K562 (cell line): ENCODE measurements at regions not wholly inside any gene's neighbourhood (a gene's known extent, or its start where the extent isn't known, plus 50 kb on each side); places are given as distances from the start of the nearest gene placed in this dataset.

ENCODE experiments used
- ATAC-seq: fragments of 200-7000 bp; cut with Tn5 transposase; 3 replicates; pipeline ENCODE4 v1.9.1; 2020; ENCODE audit warnings: moderate library complexity
- BruUV-seq: library from RNA; stranded (reverse); fragments of 400-500 nt; replicated peaks from 2 replicates; lab custom pipeline; 2021; lab: Mats Ljungman, UMichigan
- CTCF ChIA-PET: fragments of 300-600 bp; formaldehyde crosslinking; extraction: SDS; loops from one replicate; lab custom pipeline; 2021; ENCODE audit warnings: low intra/inter-chr PET ratio; lab: Yijun Ruan, JAX
- POLR2A ChIA-PET: fragments of 300-600, 350-650 bp; sonication (Branson Sonifier 250); formaldehyde crosslinking; extraction: SDS; loops from one replicate; lab custom pipeline; 2021; ENCODE audit warnings: antibody characterized with exemption, inconsistent platforms; lab: Yijun Ruan, JAX
- DNase-seq, 4 experiments: peaks; one replicate each; pipeline versions ENCODE4 v3.0.0 to v3.0.0-alpha.2; 2011 to 2018; ENCODE audit warnings: low spot score in 3 of 4, mixed read lengths in 3 of 4; ENCODE audit errors: extremely low read depth in 1 of 4
- FAIRE-seq: peaks from 2 replicates; lab custom pipeline; 2011; peaks lifted over from hg19 to GRCh38; lab: Jason Lieb, UNC
- H2AFZ ChIP-seq: 2 replicates; pipeline ENCODE4 v1.6.0; 2011; ENCODE audit warnings: low read depth, low read length, control low read depth, inconsistent platforms
- H3K27ac ChIP-seq: fragments of 200-600 bp; 3 replicates; pipeline ENCODE4 v1.8.0; 2011; ENCODE audit warnings: low read depth, mild to moderate bottlenecking, control low read depth, inconsistent platforms, low read length, moderate library complexity, mixed read lengths; ENCODE audit errors: extremely low read depth
- H3K27me3 ChIP-seq, 2 experiments: fragments of 300-600 bp in 1 of 2; 2 replicates in 1 of 2; 3 replicates in 1 of 2; pipeline versions ENCODE4 v1.6.0 to v1.8.0; 2011; ENCODE audit warnings: inconsistent platforms in 2 of 2, low read length in 2 of 2, mild to moderate bottlenecking in 1 of 2, mixed read lengths in 1 of 2, moderate library complexity in 1 of 2; ENCODE audit not compliant: control insufficient read depth in 2 of 2, insufficient read depth in 2 of 2
- H3K36me3 ChIP-seq: fragments of 300-600 bp; 3 replicates; pipeline ENCODE4 v1.8.0; 2011; ENCODE audit warnings: mild to moderate bottlenecking, low read length, inconsistent platforms; ENCODE audit not compliant: control insufficient read depth, insufficient read depth
- H3K4me1 ChIP-seq, 2 experiments: fragments of 200-600 bp in 1 of 2; replicated peaks in 1 of 2; 2 replicates in 1 of 2; 3 replicates in 1 of 2; pipeline versions ENCODE4 v1.5.1 to v1.8.0; 2011; ENCODE audit warnings: inconsistent platforms in 2 of 2, low read length in 2 of 2, mild to moderate bottlenecking in 1 of 2, mixed read lengths in 1 of 2, moderate library complexity in 1 of 2; ENCODE audit not compliant: control insufficient read depth in 2 of 2, insufficient read depth in 2 of 2
- H3K4me2 ChIP-seq: 2 replicates; pipeline ENCODE4 v1.6.1; 2011; ENCODE audit warnings: low read length, control low read depth, inconsistent platforms, mixed read lengths; ENCODE audit not compliant: insufficient read depth
- H3K4me3 ChIP-seq: fragments of 200-600 bp; sonication (generic), shearing (Covaris generic); 2 replicates; pipeline ENCODE4 v1.5.1; 2016; ENCODE audit warnings: control low read depth, inconsistent platforms
- H3K79me2 ChIP-seq: fragments of 200-600 bp; 3 replicates; pipeline ENCODE4 v1.8.0; 2011; ENCODE audit warnings: low read length, inconsistent platforms; ENCODE audit not compliant: control insufficient read depth, insufficient read depth
- H3K9ac ChIP-seq, 2 experiments: 2 replicates each; pipeline versions ENCODE4 v1.6.0 to v1.6.1; 2011; ENCODE audit warnings: low read depth in 2 of 2, low read length in 2 of 2, control low read depth in 1 of 2, inconsistent platforms in 1 of 2, mild to moderate bottlenecking in 1 of 2, mixed read lengths in 1 of 2; ENCODE audit not compliant: insufficient read depth in 1 of 2
- H3K9me1 ChIP-seq: one replicate; pipeline ENCODE4 v1.6.0; 2011; ENCODE audit warnings: inconsistent platforms, mild to moderate bottlenecking, low read length, moderate library complexity; ENCODE audit not compliant: control insufficient read depth, insufficient read depth
- H3K9me3 ChIP-seq: replicated peaks from 2 replicates; pipeline ENCODE4 v1.5.1; 2011; ENCODE audit warnings: low read depth, low read length, inconsistent platforms; ENCODE audit not compliant: control insufficient read depth, insufficient read depth
- H4K20me1 ChIP-seq: replicated peaks from 2 replicates; pipeline ENCODE4 v1.6.1; 2011; ENCODE audit warnings: low read length, inconsistent platforms, mixed read lengths; ENCODE audit not compliant: control insufficient read depth, insufficient read depth
- BHLHE40 ChIP-seq: IDR thresholded peaks from 2 replicates; pipeline ENCODE4 v1.6.1; 2011; ENCODE audit warnings: low read length, improper control_type of control experiment
- HMG20A ChIP-seq: fragments of 450-650 bp; formaldehyde crosslinking; conservative IDR thresholded peaks from 2 replicates; pipeline ENCODE4 v1.4.0; 2020; ENCODE audit warnings: mild to moderate bottlenecking, mixed read lengths
- SAFB2 ChIP-seq: fragments of 200-400 bp; formaldehyde crosslinking; IDR thresholded peaks from 2 replicates; pipeline ENCODE4 v1.6.1; 2018; ENCODE audit warnings: borderline replicate concordance, low read length, low read depth, moderate library complexity; ENCODE audit not compliant: severe bottlenecking
- TBL1XR1 ChIP-seq, 2 experiments: IDR thresholded peaks; 2 replicates each; pipeline ENCODE4 v1.6.1; 2012; ENCODE audit warnings: improper control_type of control experiment in 2 of 2, low read length in 2 of 2, mild to moderate bottlenecking in 1 of 2
- WGBS: fragments of 100-300 bp; shearing (Covaris generic); methylation state at CpG from one replicate; pipeline ENCODE4 v1.1.6; 2016; ENCODE audit warnings: low coverage, mixed read lengths; ENCODE audit not compliant: insufficient coverage; ENCODE audit errors: missing lambda C conversion rate; 5-methylcytosine and 5-hydroxymethylcytosine counted together
- in situ Hi-C: fragments of 300-500 bp; cut with MboI; formaldehyde crosslinking; loops from 4 replicates; pipeline ENCODE4 v1.15.0; 2018; ENCODE audit warnings: inconsistent platforms, mixed read lengths
- intact Hi-C: fragments of 100-400 bp; cut with micrococcal nuclease; formaldehyde crosslinking; loops from 2 replicates; pipeline ENCODE4 v1.14.2; 2022
- TF ChIP-seq, protein P1 (sequence below), 2 experiments: fragments of 150-350 bp in 1 of 2; IDR thresholded peaks; 2 replicates each; pipeline ENCODE4 v1.6.1; 2012 to 2016; ENCODE audit warnings: low read depth in 2 of 2, low read length in 2 of 2, mild to moderate bottlenecking in 1 of 2, moderate library complexity in 1 of 2
- TF ChIP-seq, protein P2 (sequence below): IDR thresholded peaks from 3 replicates; pipeline ENCODE4 v1.6.1; 2011; ENCODE audit warnings: borderline replicate concordance, mild to moderate bottlenecking; ENCODE audit not compliant: insufficient read length, insufficient read depth

DNA sequence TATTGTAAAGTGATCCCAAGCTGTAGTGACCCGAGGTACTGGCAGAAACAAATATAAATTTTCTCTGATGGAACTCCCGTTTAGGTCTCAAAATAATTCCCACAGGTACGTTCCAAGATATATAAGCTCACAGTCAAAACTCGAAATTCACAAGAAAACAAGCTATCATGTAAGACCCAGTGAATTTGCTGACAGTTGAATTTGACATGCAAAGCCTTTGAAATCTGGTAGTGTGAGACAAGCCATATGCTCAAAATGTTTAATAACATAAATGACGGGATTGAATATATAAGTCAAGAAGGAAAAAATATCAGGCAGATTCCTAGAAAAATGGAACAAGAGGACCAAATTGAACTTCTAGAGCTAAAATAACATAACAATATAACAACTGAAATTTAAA is 252.8 kb downstream of the TMA16 start:
- BruUV-seq, result no TSS peak
- H3K27me3 ChIP-seq, result no peaks in the 10 kb centered on the region
- H3K9me3 ChIP-seq, result no peaks in the 10 kb centered on the region
- in situ Hi-C loops (no loop called here), intact Hi-C loops (no loop called here)
- WGBS, result under 1% methylated on average over 5 of the region's 5 CpGs
- no peaks in the 10 kb centered on the region for H3K9me1 ChIP-seq
- H3K27ac ChIP-seq, result no peak overlapping the region
- DNase-seq (no peak), ATAC-seq (no peak), FAIRE-seq (no peak)
- ChIA-PET POLR2A (no interaction called here), CTCF (no interaction called here)
- no peaks in the 10 kb centered on the region for H4K20me1 ChIP-seq
- TF ChIP-seq TBL1XR1 (IDR thresholded peaks at IDR 0.05; ENCODE audit: low read length in 2 of 2) (no peak), SAFB2 (no peak), HMG20A (CRISPR knock-in tag) (no peak), BHLHE40 (no peak)
- TF ChIP-seq, protein P1, sequence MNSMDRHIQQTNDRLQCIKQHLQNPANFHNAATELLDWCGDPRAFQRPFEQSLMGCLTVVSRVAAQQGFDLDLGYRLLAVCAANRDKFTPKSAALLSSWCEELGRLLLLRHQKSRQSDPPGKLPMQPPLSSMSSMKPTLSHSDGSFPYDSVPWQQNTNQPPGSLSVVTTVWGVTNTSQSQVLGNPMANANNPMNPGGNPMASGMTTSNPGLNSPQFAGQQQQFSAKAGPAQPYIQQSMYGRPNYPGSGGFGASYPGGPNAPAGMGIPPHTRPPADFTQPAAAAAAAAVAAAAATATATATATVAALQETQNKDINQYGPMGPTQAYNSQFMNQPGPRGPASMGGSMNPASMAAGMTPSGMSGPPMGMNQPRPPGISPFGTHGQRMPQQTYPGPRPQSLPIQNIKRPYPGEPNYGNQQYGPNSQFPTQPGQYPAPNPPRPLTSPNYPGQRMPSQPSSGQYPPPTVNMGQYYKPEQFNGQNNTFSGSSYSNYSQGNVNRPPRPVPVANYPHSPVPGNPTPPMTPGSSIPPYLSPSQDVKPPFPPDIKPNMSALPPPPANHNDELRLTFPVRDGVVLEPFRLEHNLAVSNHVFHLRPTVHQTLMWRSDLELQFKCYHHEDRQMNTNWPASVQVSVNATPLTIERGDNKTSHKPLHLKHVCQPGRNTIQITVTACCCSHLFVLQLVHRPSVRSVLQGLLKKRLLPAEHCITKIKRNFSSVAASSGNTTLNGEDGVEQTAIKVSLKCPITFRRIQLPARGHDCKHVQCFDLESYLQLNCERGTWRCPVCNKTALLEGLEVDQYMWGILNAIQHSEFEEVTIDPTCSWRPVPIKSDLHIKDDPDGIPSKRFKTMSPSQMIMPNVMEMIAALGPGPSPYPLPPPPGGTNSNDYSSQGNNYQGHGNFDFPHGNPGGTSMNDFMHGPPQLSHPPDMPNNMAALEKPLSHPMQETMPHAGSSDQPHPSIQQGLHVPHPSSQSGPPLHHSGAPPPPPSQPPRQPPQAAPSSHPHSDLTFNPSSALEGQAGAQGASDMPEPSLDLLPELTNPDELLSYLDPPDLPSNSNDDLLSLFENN (IDR thresholded peaks at IDR 0.05; ENCODE audit: low read depth in 2 of 2, low read length in 2 of 2), result no peak
- TF ChIP-seq, protein P2, sequence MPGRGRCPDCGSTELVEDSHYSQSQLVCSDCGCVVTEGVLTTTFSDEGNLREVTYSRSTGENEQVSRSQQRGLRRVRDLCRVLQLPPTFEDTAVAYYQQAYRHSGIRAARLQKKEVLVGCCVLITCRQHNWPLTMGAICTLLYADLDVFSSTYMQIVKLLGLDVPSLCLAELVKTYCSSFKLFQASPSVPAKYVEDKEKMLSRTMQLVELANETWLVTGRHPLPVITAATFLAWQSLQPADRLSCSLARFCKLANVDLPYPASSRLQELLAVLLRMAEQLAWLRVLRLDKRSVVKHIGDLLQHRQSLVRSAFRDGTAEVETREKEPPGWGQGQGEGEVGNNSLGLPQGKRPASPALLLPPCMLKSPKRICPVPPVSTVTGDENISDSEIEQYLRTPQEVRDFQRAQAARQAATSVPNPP, result no peak
- no peaks in the 10 kb centered on the region for H3K4me1 ChIP-seq
- no peaks in the 10 kb centered on the region for H3K36me3 ChIP-seq
- no peak overlapping the region for H3K4me2 ChIP-seq
- H3K9ac ChIP-seq, result no peak overlapping the region
- H2AFZ ChIP-seq, result no peak overlapping the region
- no peak overlapping the region for H3K4me3 ChIP-seq
- H3K79me2 ChIP-seq, result no peaks in the 10 kb centered on the region
